Endothelial cell of umbilical vein (primary cell): ENCODE measurements at regions not wholly inside any gene's neighbourhood (a gene's known extent, or its start where the extent isn't known, plus 50 kb on each side); places are given as distances from the start of the nearest gene placed in this dataset.

ENCODE experiments used
- CTCF ChIP-seq, 2 donors: IDR thresholded peaks; 1 replicate in 1 of 2; 2 replicates in 1 of 2; pipeline ENCODE4 v1.5.1; 2011; ENCODE audit warnings: low read length in 2 of 2, mild to moderate bottlenecking in 2 of 2, moderate library complexity in 2 of 2, control low read depth in 1 of 2, inconsistent platforms in 1 of 2, low read depth in 1 of 2; ENCODE audit not compliant: insufficient read depth in 1 of 2; ENCODE audit errors: extremely low read depth in 1 of 2
- EZH2 ChIP-seq: IDR thresholded peaks from 2 replicates; pipeline ENCODE4 v1.6.1; 2012; ENCODE audit warnings: borderline replicate concordance, low read depth, mild to moderate bottlenecking, moderate library complexity, low read length, inconsistent platforms; ENCODE audit not compliant: severe bottlenecking
- FOS ChIP-seq: IDR thresholded peaks from 2 replicates; pipeline ENCODE4 v1.6.1; 2011; ENCODE audit warnings: mild to moderate bottlenecking, low read length, moderate library complexity, borderline replicate concordance; ENCODE audit not compliant: insufficient read depth
- GATA2 ChIP-seq: IDR thresholded peaks from 2 replicates; pipeline ENCODE4 v1.7.0; 2011; ENCODE audit warnings: low read depth, mild to moderate bottlenecking, moderate library complexity, mixed read lengths, low read length; ENCODE audit not compliant: insufficient read length, insufficient read depth
- JUN ChIP-seq: IDR thresholded peaks from 2 replicates; pipeline ENCODE4 v1.6.1; 2011; ENCODE audit warnings: borderline replicate concordance, low read depth; ENCODE audit not compliant: insufficient read length, insufficient read depth
- MAX ChIP-seq: IDR thresholded peaks from 2 replicates; pipeline ENCODE4 v1.6.1; 2011; ENCODE audit not compliant: insufficient read depth, insufficient read length
- MYC ChIP-seq: IDR thresholded peaks from one replicate; pipeline ENCODE4 v1.6.1; 2011; ENCODE audit warnings: mild to moderate bottlenecking, low read depth, low read length
- POLR2A ChIP-seq: IDR thresholded peaks from 2 replicates; pipeline ENCODE4 v1.6.1; 2012; ENCODE audit warnings: low read depth, mild to moderate bottlenecking, control low read depth, low read length
- POLR2AphosphoS5 ChIP-seq: IDR thresholded peaks from 2 replicates; pipeline ENCODE4 v1.6.1; 2012; ENCODE audit warnings: low read depth, mild to moderate bottlenecking, control low read depth, low read length, moderate library complexity; ENCODE audit not compliant: insufficient read depth

GRCh38 chr17:54015734-54016133, 193.0 kb downstream of the KIF2B start:
- no peak for TF ChIP-seq CTCF (IDR thresholded peaks at IDR 0.05; ENCODE audit: extremely low read depth in 1 of 2, insufficient read depth in 1 of 2, low read depth in 1 of 2, low read length in 2 of 2)
- no peak for TF ChIP-seq MYC
- no peak for TF ChIP-seq EZH2
- no peak for TF ChIP-seq POLR2AphosphoS5
- TF ChIP-seq POLR2A = no peak
- no peak for TF ChIP-seq JUN
- no peak for TF ChIP-seq MAX
- TF ChIP-seq FOS = no peak
- no peak for TF ChIP-seq GATA2
